HG03442 (cell line): ENCODE measurements at regions not wholly inside any gene's neighbourhood (a gene's known extent, or its start where the extent isn't known, plus 50 kb on each side); places are given as distances from the start of the nearest gene placed in this dataset.
"Not testable (repeated sequence)": the region's sequence is repeated elsewhere in the genome, so short reads cannot be mapped to it uniquely, and the experiment has no call there.

Experiments
- ATAC-seq: cut with Tn5 transposase; IDR thresholded peaks from one replicate; pipeline ENCODE4 v1.9.1; 2021; ENCODE audit warnings: mild to moderate bottlenecking, moderate library complexity; ENCODE audit not compliant: unreplicated experiment

- ATAC-seq: no peak
Measured at GRCh38 chr2:145561152-145561551, 1041.2 kb upstream of the ZEB2 start.

- no peak for ATAC-seq
Measured at GRCh38 chr2:145558617-145559350, 1038.9 kb upstream of the ZEB2 start.

GRCh38 chr2:145555360-145555759 is 1035.4 kb upstream of the ZEB2 start:
- no peak for ATAC-seq

- no peak for ATAC-seq
Measured at GRCh38 chr2:145551686-145552085, 1031.8 kb upstream of the ZEB2 start.

- ATAC-seq: no peak
Measured at GRCh38 chr2:145548479-145548878, 1028.6 kb upstream of the ZEB2 start.

GRCh38 chr2:145547620-145548019 is 1027.7 kb upstream of the ZEB2 start:
- ATAC-seq: no peak

GRCh38 chr2:145546091-145546490 is 1026.2 kb upstream of the ZEB2 start:
- no peak for ATAC-seq

- ATAC-seq: no peak
Measured at GRCh38 chr2:145543856-145544255, 1023.9 kb upstream of the ZEB2 start.

GRCh38 chr2:145543155-145543554 is 1023.2 kb upstream of the ZEB2 start:
- no peak for ATAC-seq

GRCh38 chr2:145541028-145541427 is 1021.1 kb upstream of the ZEB2 start:
- no peak for ATAC-seq

- ATAC-seq: no peak
Measured at GRCh38 chr2:145538661-145539350, 1018.9 kb upstream of the ZEB2 start.

GRCh38 chr2:145530653-145531052 is 1010.7 kb upstream of the ZEB2 start:
- ATAC-seq: no peak

- ATAC-seq: no peak
Measured at GRCh38 chr2:145524836-145525235, 1004.9 kb upstream of the ZEB2 start.

- ATAC-seq: no peak
Measured at GRCh38 chr2:145524303-145524702, 1004.4 kb upstream of the ZEB2 start.

GRCh38 chr2:145519254-145519653 is 999.3 kb upstream of the ZEB2 start:
- ATAC-seq: not testable (repeated sequence)

- ATAC-seq: no peak
Measured at GRCh38 chr2:145511946-145512345, 992.0 kb upstream of the ZEB2 start.

- ATAC-seq: no peak
Measured at GRCh38 chr2:145503511-145503910, 983.6 kb upstream of the ZEB2 start.

GRCh38 chr2:145501920-145502319 is 982.0 kb upstream of the ZEB2 start:
- ATAC-seq: no peak

GRCh38 chr2:145495590-145495989 is 975.7 kb upstream of the ZEB2 start:
- no peak for ATAC-seq

GRCh38 chr2:145494441-145494840 is 974.5 kb upstream of the ZEB2 start:
- no peak for ATAC-seq

- ATAC-seq: no peak
Measured at GRCh38 chr2:145488571-145488970, 968.7 kb upstream of the ZEB2 start.

- ATAC-seq: no peak
Measured at GRCh38 chr2:145484448-145485097, 964.7 kb upstream of the ZEB2 start.
